Loucy (cell line): ENCODE measurements at regions not wholly inside any gene's neighbourhood (a gene's known extent, or its start where the extent isn't known, plus 50 kb on each side); places are given as distances from the start of the nearest gene placed in this dataset.

Source experiments
- CTCF ChIP-seq: fragments of 200-600 bp; sonication (generic); conservative IDR thresholded peaks from 2 replicates; pipeline ENCODE4 v1.5.1; 2014; ENCODE audit warnings: mild to moderate bottlenecking, antibody characterized with exemption, low read length
- EZH2phosphoT487 ChIP-seq: fragments of 200-600 bp; IDR thresholded peaks from 2 replicates; pipeline ENCODE4 v1.6.1; 2018; ENCODE audit warnings: antibody characterized with exemption, mild to moderate bottlenecking, moderate library complexity, borderline replicate concordance

- TF ChIP-seq CTCF (no peak), EZH2phosphoT487 (no peak)
These were observed 61.6 kb downstream of the CCDC71L start for GRCh38 chr7:106599343-106599698.
